NT2/D1 (cell line): ENCODE measurements at regions not wholly inside any gene's neighbourhood (a gene's known extent, or its start where the extent isn't known, plus 50 kb on each side); places are given as distances from the start of the nearest gene placed in this dataset.

Experiments
- SUZ12 ChIP-seq: IDR thresholded peaks from 2 replicates; pipeline ENCODE4 v1.6.1; 2011; ENCODE audit not compliant: insufficient read length, insufficient read depth; ENCODE audit errors: extremely low read depth
- YY1 ChIP-seq: IDR thresholded peaks from 2 replicates; pipeline ENCODE4 v1.6.1; 2011; ENCODE audit not compliant: insufficient read length, insufficient read depth

- TF ChIP-seq YY1 (no peak), SUZ12 (no peak)
Observed at GRCh38 chr20:11986954-11987353, 69.3 kb downstream of the BTBD3 start.
